ENCODE measurements at regions not wholly inside any gene's neighbourhood (a gene's known extent, or its start where the extent isn't known, plus 50 kb on each side); places are given as distances from the start of the nearest gene placed in this dataset.
"Not testable (repeated sequence)": the region's sequence is repeated elsewhere in the genome, so short reads cannot be mapped to it uniquely, and the experiment has no call there.

DNA sequence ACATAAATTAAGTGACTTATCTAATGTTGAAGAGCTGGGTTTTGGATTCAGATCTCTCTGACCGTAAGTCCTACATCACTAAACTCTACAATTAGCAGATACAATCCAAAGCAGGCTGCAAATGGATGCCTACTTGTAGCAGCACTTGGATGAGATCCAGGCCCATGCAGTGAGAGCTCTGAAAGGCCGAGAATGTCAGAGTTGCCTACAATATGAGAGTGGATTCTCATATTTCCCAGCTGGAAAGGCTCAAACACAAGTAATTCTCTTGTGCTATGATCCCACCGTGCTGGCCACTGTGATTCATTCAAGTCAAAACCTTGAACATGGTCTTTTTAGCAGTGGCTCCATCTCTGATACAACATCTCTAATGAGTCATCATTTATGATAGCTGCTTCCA, 125.4 kb upstream of the CHRDL1 start:
- ATAC-seq (no peak), DNase-seq (no peak)
- Histone ChIP-seq H3K4me3 (ENCODE audit: low read length) (no peak overlapping the region), H3K36me3 (ENCODE audit: control insufficient read depth in 2 of 3, insufficient read depth in 3 of 3, low read length in 3 of 3) (no peaks in the 10 kb centered on the region), H3K9me3 (ENCODE audit: control insufficient read depth in 2 of 3, low read length in 3 of 3) (no peaks in the 10 kb centered on the region), H3K27ac (ENCODE audit: low read depth, low read length) (no peak overlapping the region), H3K27me3 (ENCODE audit: control insufficient read depth in 2 of 2, insufficient read depth in 2 of 2, low read length in 2 of 2) (no peaks in the 10 kb centered on the region), H3K4me1 (ENCODE audit: control insufficient read depth in 2 of 2, insufficient read depth in 2 of 2, low read length in 2 of 2) (no peaks in the 10 kb centered on the region)
- ChIA-PET CTCF (no interaction called here), POLR2A (no interaction called here)
- H3K4me3 Mint-ChIP-seq = no peak overlapping the region
- peaks cover 0 to 4% (median 0%) of the 10 kb centered on the region in 5 donors for H3K27me3 Mint-ChIP-seq
- H3K9me3 Mint-ChIP-seq = no peaks in the 10 kb centered on the region
- intact Hi-C loops (cut with micrococcal nuclease) = no loop called here
- no peak overlapping the region for H3K27ac Mint-ChIP-seq
- H3K36me3 Mint-ChIP-seq = no peaks in the 10 kb centered on the region
- no peaks in the 10 kb centered on the region for H3K4me1 Mint-ChIP-seq

DNA sequence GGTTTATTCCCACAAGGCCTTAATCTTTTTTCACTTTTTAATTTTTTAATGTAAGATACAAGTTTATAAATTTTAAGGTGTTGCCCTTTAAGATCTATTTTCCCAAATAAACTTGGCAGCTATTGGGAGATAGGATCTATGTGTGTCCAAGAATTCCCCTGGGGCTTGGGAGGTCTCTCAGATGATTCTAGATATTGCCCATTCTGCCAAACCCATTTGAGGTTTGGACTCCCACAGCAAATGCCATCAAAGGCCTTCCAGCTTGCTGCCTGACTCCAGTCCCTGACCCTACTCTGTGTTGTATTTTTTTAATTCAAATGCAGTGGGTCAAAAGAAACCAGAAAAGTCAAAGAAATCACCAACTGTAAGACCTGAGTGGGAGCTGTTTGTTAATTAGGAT, 120.0 kb upstream of the CHRDL1 start:
- H3K36me3 ChIP-seq (ENCODE audit: control insufficient read depth in 2 of 3, insufficient read depth in 3 of 3, low read length in 3 of 3) = no peaks in the 10 kb centered on the region
- Mint-ChIP-seq H3K27me3 (no peaks in the 10 kb centered on the region), H3K4me3 (no peak overlapping the region), H3K27ac (no peak overlapping the region), H3K9me3 (no peaks in the 10 kb centered on the region), H3K36me3 (no peaks in the 10 kb centered on the region), H3K4me1 (no peaks in the 10 kb centered on the region)
- no peak for DNase-seq
- H3K4me1 ChIP-seq (ENCODE audit: control insufficient read depth in 2 of 2, insufficient read depth in 2 of 2, low read length in 2 of 2) = no peaks in the 10 kb centered on the region
- ChIA-PET POLR2A (no interaction called here), CTCF (no interaction called here)
- H3K4me3 ChIP-seq (ENCODE audit: low read length) = no peak overlapping the region
- no peaks in the 10 kb centered on the region for H3K27me3 ChIP-seq (ENCODE audit: control insufficient read depth in 2 of 2, insufficient read depth in 2 of 2, low read length in 2 of 2)
- ATAC-seq = no peak
- no peaks in the 10 kb centered on the region for H3K9me3 ChIP-seq (ENCODE audit: control insufficient read depth in 2 of 3, low read length in 3 of 3)
- H3K27ac ChIP-seq (ENCODE audit: low read depth, low read length) = no peak overlapping the region
- intact Hi-C loops (cut with micrococcal nuclease) = no loop called here

DNA sequence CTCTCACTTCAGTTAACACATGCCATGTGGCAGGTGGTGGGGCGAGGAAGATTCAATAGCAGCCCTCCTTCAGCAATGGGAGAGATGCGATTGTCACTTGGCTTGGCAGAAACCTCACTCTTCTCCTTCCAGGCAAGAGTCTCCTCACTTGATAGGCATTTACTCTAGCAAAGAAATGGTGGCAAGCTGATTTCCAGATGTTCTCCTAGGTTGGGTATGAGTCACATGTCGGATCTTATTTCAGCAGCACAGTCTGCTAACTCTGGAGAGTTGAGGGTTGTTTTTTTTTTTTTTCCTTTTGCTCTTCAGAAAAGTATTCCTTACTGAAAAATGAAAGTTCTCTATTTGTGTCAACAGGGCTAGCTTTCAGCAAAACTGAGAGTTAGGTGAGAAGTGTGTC, 119.5 kb upstream of the CHRDL1 start:
- no peak overlapping the region for H3K4me3 Mint-ChIP-seq
- DNase-seq (no peak), ATAC-seq (no peak)

DNA sequence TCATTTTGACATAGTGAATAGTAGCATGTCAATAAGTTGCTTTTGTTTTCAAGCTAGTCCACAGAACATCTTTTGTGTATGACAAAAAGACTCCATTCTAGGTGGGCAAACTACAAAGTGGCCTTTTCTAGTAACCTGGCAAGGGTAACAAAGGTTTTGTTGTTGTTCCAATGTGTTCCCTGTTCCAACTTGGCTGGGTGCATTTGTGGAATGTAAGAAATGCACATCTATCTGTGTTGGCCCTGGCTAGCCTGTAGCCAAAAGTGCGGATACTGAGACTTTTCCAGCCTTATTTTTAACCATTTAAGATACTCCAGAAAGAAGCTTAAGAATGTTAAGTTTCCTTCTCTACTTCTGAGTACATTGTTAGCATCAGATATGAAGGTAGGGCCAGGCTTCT, 118.7 kb upstream of the CHRDL1 start:
- intact Hi-C loops (cut with micrococcal nuclease) = no loop called here
- Mint-ChIP-seq H3K4me1 (no peaks in the 10 kb centered on the region), H3K36me3 (no peaks in the 10 kb centered on the region), H3K27me3 (peaks cover 0 to 3% (median 0%) of the 10 kb centered on the region in 5 donors), H3K4me3 (no peak overlapping the region), H3K27ac (no peak overlapping the region), H3K9me3 (no peaks in the 10 kb centered on the region)
- ATAC-seq = no peak
- H3K4me3 ChIP-seq (ENCODE audit: low read length) = no peak overlapping the region
- no peak for DNase-seq
- POLR2A ChIA-PET = no interaction called here
- H3K27me3 ChIP-seq (ENCODE audit: control insufficient read depth in 2 of 2, insufficient read depth in 2 of 2, low read length in 2 of 2) = no peaks in the 10 kb centered on the region
- CTCF ChIA-PET = no interaction called here
- H3K36me3 ChIP-seq (ENCODE audit: control insufficient read depth in 2 of 3, insufficient read depth in 3 of 3, low read length in 3 of 3) = no peaks in the 10 kb centered on the region
- H3K4me1 ChIP-seq (ENCODE audit: control insufficient read depth in 2 of 2, insufficient read depth in 2 of 2, low read length in 2 of 2) = no peaks in the 10 kb centered on the region
- H3K9me3 ChIP-seq (ENCODE audit: control insufficient read depth in 2 of 3, low read length in 3 of 3) = no peaks in the 10 kb centered on the region
- H3K27ac ChIP-seq (ENCODE audit: low read depth, low read length) = no peak overlapping the region

More for the DNA sequence above, 119.5 kb upstream of the CHRDL1 start:
- Mint-ChIP-seq H3K27ac (peak overlapping the region in 1 of 9 donors; percentile 10), H3K4me1 (no peaks in the 10 kb centered on the region), H3K36me3 (no peaks in the 10 kb centered on the region), H3K9me3 (no peaks in the 10 kb centered on the region), H3K27me3 (no peaks in the 10 kb centered on the region)
- ChIA-PET CTCF (no interaction called here), POLR2A (no interaction called here)
- H3K27ac ChIP-seq (ENCODE audit: low read depth, low read length) = no peak overlapping the region
- H3K36me3 ChIP-seq (ENCODE audit: control insufficient read depth in 2 of 3, insufficient read depth in 3 of 3, low read length in 3 of 3) = no peaks in the 10 kb centered on the region
- intact Hi-C loops (cut with micrococcal nuclease) = no loop called here
- no peaks in the 10 kb centered on the region for H3K4me1 ChIP-seq (ENCODE audit: control insufficient read depth in 2 of 2, insufficient read depth in 2 of 2, low read length in 2 of 2)
- no peaks in the 10 kb centered on the region for H3K27me3 ChIP-seq (ENCODE audit: control insufficient read depth in 2 of 2, insufficient read depth in 2 of 2, low read length in 2 of 2)
- H3K9me3 ChIP-seq (ENCODE audit: control insufficient read depth in 2 of 3, low read length in 3 of 3) = no peaks in the 10 kb centered on the region
- H3K4me3 ChIP-seq (ENCODE audit: low read length) = no peak overlapping the region

DNA sequence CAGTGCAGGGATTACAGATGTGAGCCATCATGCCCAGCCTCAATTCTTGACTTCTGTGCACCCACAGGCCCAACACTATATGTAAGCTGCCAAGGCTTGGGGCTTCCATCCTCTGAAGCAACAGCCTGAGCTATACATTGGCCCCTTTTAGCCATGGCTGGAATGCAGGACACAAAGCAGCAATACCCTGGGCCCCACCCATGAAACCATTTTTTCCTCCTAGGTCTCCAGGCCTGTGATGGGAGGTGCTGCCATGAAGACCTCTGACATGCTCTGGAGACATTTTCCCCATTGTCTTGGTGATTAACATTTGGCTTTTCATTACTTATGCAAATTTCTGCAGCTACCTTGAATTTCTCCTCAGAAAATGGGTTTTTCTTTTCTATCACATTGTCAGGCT, 109.1 kb upstream of the CHRDL1 start:
- H3K27me3 ChIP-seq (ENCODE audit: control insufficient read depth in 2 of 2, insufficient read depth in 2 of 2, low read length in 2 of 2); H3K4me3 Mint-ChIP-seq; H3K27ac Mint-ChIP-seq; H3K4me1 ChIP-seq (ENCODE audit: control insufficient read depth in 2 of 2, insufficient read depth in 2 of 2, low read length in 2 of 2); H3K4me1 Mint-ChIP-seq; H3K36me3 Mint-ChIP-seq; H3K9me3 ChIP-seq (ENCODE audit: control insufficient read depth in 2 of 3, low read length in 3 of 3); POLR2A ChIA-PET; CTCF ChIA-PET; H3K4me3 ChIP-seq (ENCODE audit: low read length); H3K36me3 ChIP-seq (ENCODE audit: control insufficient read depth in 2 of 3, insufficient read depth in 3 of 3, low read length in 3 of 3); H3K27ac ChIP-seq (ENCODE audit: low read depth, low read length); DNase-seq; intact Hi-C loops (cut with micrococcal nuclease); ATAC-seq; H3K27me3 Mint-ChIP-seq: not testable (repeated sequence)
- peaks cover 0 to 12% (median 4%) of the 10 kb centered on the region in 11 donors for H3K9me3 Mint-ChIP-seq

DNA sequence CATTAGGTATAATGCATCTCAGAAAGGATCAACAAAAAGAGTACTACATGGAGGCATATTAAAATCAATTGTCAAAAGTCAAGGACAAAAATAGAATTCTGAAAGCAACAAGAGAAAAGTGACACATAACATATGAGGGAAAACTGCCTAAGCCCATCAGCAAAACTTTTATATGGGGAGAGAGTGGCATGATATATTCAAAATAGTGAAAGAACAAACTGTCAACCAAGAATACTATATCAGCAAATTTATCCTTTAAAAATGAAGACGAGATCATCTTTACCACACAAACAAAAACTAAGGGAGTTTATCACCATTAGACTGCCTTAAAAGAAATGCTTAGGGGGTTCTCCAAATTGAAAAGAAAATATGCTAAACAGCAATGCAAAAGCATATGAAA, 86.4 kb upstream of the CHRDL1 start:
- CTCF ChIA-PET = no interaction called here
- H3K27ac ChIP-seq (ENCODE audit: low read depth, low read length) = no peak overlapping the region
- no peaks in the 10 kb centered on the region for H3K36me3 ChIP-seq (ENCODE audit: control insufficient read depth in 2 of 3, insufficient read depth in 3 of 3, low read length in 3 of 3)
- no peak overlapping the region for H3K4me3 Mint-ChIP-seq
- no peak overlapping the region for H3K27ac Mint-ChIP-seq
- no peaks in the 10 kb centered on the region for H3K27me3 ChIP-seq (ENCODE audit: control insufficient read depth in 2 of 2, insufficient read depth in 2 of 2, low read length in 2 of 2)
- POLR2A ChIA-PET = no interaction called here
- no peaks in the 10 kb centered on the region for H3K4me1 Mint-ChIP-seq
- H3K27me3 Mint-ChIP-seq = no peaks in the 10 kb centered on the region
- ATAC-seq (no peak), DNase-seq (no peak)
- peaks cover 0 to 4% (median 0%) of the 10 kb centered on the region in 5 donors for H3K36me3 Mint-ChIP-seq
- intact Hi-C loops (cut with micrococcal nuclease) = no loop called here
- peaks cover 0 to 47% (median 15%) of the 10 kb centered on the region in 11 donors for H3K9me3 Mint-ChIP-seq
- no peak overlapping the region for H3K4me3 ChIP-seq (ENCODE audit: low read length)
- H3K4me1 ChIP-seq (ENCODE audit: control insufficient read depth in 2 of 2, insufficient read depth in 2 of 2, low read length in 2 of 2) = no peaks in the 10 kb centered on the region
- peaks cover 0 to 14% (median 0%) of the 10 kb centered on the region in 3 experiments for H3K9me3 ChIP-seq (ENCODE audit: control insufficient read depth in 2 of 3, low read length in 3 of 3)

DNA sequence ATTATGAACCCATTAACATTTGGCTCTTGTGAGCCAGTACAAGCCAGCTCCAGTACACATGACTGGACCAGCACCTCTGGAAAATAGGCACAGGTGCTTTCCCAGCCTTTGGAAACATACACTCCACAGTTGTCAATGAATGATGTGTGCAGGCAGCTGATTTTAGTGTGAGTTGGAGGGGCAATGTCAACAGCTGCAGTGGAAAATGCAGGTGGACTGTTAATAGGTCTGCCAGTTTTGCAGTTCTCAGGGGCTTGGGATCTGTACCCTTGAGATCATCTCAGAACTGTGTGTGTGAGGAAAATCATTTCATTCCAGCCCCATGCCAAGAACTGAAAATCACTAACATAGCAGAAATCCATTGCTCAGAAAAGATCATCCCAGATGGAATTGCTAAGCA, 81.7 kb upstream of the CHRDL1 start:
- Mint-ChIP-seq H3K36me3 (peaks cover 0 to 4% (median 0%) of the 10 kb centered on the region in 5 donors), H3K4me1 (no peaks in the 10 kb centered on the region)

More for the DNA sequence above, 81.7 kb upstream of the CHRDL1 start:
- DNase-seq (no peak), ATAC-seq (no peak)
- H3K36me3 ChIP-seq (ENCODE audit: control insufficient read depth in 2 of 3, insufficient read depth in 3 of 3, low read length in 3 of 3) = no peaks in the 10 kb centered on the region
- Mint-ChIP-seq H3K9me3 (peaks cover 0 to 28% (median 8%) of the 10 kb centered on the region in 11 donors), H3K27ac (no peak overlapping the region), H3K27me3 (no peaks in the 10 kb centered on the region), H3K4me3 (no peak overlapping the region)
- ChIA-PET POLR2A (no interaction called here), CTCF (no interaction called here)
- no peak overlapping the region for H3K27ac ChIP-seq (ENCODE audit: low read depth, low read length)
- peaks cover 0 to 14% (median 0%) of the 10 kb centered on the region in 3 experiments for H3K9me3 ChIP-seq (ENCODE audit: control insufficient read depth in 2 of 3, low read length in 3 of 3)
- no peaks in the 10 kb centered on the region for H3K27me3 ChIP-seq (ENCODE audit: control insufficient read depth in 2 of 2, insufficient read depth in 2 of 2, low read length in 2 of 2)
- H3K4me1 ChIP-seq (ENCODE audit: control insufficient read depth in 2 of 2, insufficient read depth in 2 of 2, low read length in 2 of 2) = no peaks in the 10 kb centered on the region
- H3K4me3 ChIP-seq (ENCODE audit: low read length) = no peak overlapping the region
- intact Hi-C loops (cut with micrococcal nuclease) = no loop called here
